NCI-H510A (cell line): ENCODE measurements at regions not wholly inside any gene's neighbourhood (a gene's known extent, or its start where the extent isn't known, plus 50 kb on each side); places are given as distances from the start of the nearest gene placed in this dataset.
"Not testable (repeated sequence)": the region's sequence is repeated elsewhere in the genome, so short reads cannot be mapped to it uniquely, and the experiment has no call there.

Source experiments
- DNase-seq: peaks from one replicate; lab custom pipeline; 2025; lab: John Stamatoyannopoulos, UW

- no peak for DNase-seq
These were observed 60.8 kb upstream of the NAMPT start for GRCh38 chr7:106345421-106346166.

GRCh38 chr7:106344861-106345260, 60.1 kb upstream of the NAMPT start:
- no peak for DNase-seq

GRCh38 chr7:106344211-106344610, 59.4 kb upstream of the NAMPT start:
- no peak for DNase-seq

- not testable (repeated sequence) for DNase-seq
These were observed 57.3 kb upstream of the NAMPT start for GRCh38 chr7:106342049-106342448.

GRCh38 chr7:106340247-106340596, 55.4 kb upstream of the NAMPT start:
- not testable (repeated sequence) for DNase-seq

GRCh38 chr7:106339513-106340246, 54.9 kb upstream of the NAMPT start:
- no peak for DNase-seq

GRCh38 chr7:106337754-106338153, 53.0 kb upstream of the NAMPT start:
- DNase-seq: no peak

GRCh38 chr7:106335814-106336213, 51.0 kb upstream of the NAMPT start:
- DNase-seq: no peak
